Panc1 (cell line): ENCODE measurements at regions not wholly inside any gene's neighbourhood (a gene's known extent, or its start where the extent isn't known, plus 50 kb on each side); places are given as distances from the start of the nearest gene placed in this dataset.

Experiments used
- ATAC-seq: fragments of 200-7000 bp; cut with Tn5 transposase; 2 replicates; pipeline ENCODE4 v1.9.1; 2020; ENCODE audit warnings: mild to moderate bottlenecking, moderate library complexity
- BruUV-seq: library from RNA; stranded (reverse); fragments of 400-500 nt; replicated peaks from 2 replicates; lab custom pipeline; 2021; lab: Mats Ljungman, UMichigan
- CTCF ChIA-PET: fragments of 300-600 bp; sonication (Branson Sonifier 250); formaldehyde crosslinking; loops from one replicate; lab custom pipeline; 2022; ENCODE audit warnings: antibody characterized with exemption; lab: Charles Lee
- POLR2A ChIA-PET: fragments of 300-600 bp; sonication (Branson Sonifier 250); formaldehyde crosslinking; loops from one replicate; lab custom pipeline; 2022; ENCODE audit warnings: antibody characterized with exemption; lab: Charles Lee
- DNase-seq: peaks from one replicate; pipeline ENCODE4 v3.0.0-alpha.2; 2010; ENCODE audit warnings: low read depth, low spot score
- H3K27ac ChIP-seq: 2 replicates; pipeline ENCODE4 v1.5.1; 2011; ENCODE audit warnings: mild to moderate bottlenecking, low read length, inconsistent platforms
- H3K27me3 ChIP-seq: fragments of 200-500 bp; sonication (Bioruptor generic); 2 replicates; pipeline ENCODE4 v1.6.0; 2014; ENCODE audit warnings: low read length, inconsistent platforms; ENCODE audit not compliant: control insufficient read depth, insufficient read depth
- H3K36me3 ChIP-seq: fragments of 200-500 bp; sonication (Bioruptor generic); 2 replicates; pipeline ENCODE4 v1.5.1; 2014; ENCODE audit warnings: inconsistent platforms, mild to moderate bottlenecking, low read length, moderate library complexity; ENCODE audit not compliant: control insufficient read depth, insufficient read depth
- H3K4me1 ChIP-seq: 2 replicates; pipeline ENCODE4 v1.5.1; 2011; ENCODE audit warnings: inconsistent platforms, mild to moderate bottlenecking, low read length, moderate library complexity; ENCODE audit not compliant: control insufficient read depth, insufficient read depth
- H3K4me3 ChIP-seq, 2 experiments: 2 replicates each; pipeline ENCODE4 v1.5.1; 2011 to 2012; ENCODE audit warnings: low read depth in 2 of 2, low read length in 2 of 2, mild to moderate bottlenecking in 2 of 2, inconsistent platforms in 1 of 2, moderate library complexity in 1 of 2
- H3K9me3 ChIP-seq: fragments of 200-500 bp; sonication (Bioruptor generic); 2 replicates; pipeline ENCODE4 v1.5.1; 2014; ENCODE audit warnings: low read depth, mild to moderate bottlenecking, inconsistent platforms, low read length, moderate library complexity; ENCODE audit not compliant: control insufficient read depth, insufficient read depth
- POLR2AphosphoS5 ChIP-seq: IDR thresholded peaks from 2 replicates; pipeline ENCODE4 v1.6.1; 2012; ENCODE audit warnings: mild to moderate bottlenecking, low read depth, low read length, moderate library complexity
- SIN3A ChIP-seq: IDR thresholded peaks from 2 replicates; pipeline ENCODE4 v1.6.1; 2012; ENCODE audit warnings: low read depth, mild to moderate bottlenecking, low read length, moderate library complexity, borderline replicate concordance; ENCODE audit not compliant: insufficient read depth
- TCF7L2 ChIP-seq: IDR thresholded peaks from 2 replicates; pipeline ENCODE4 v1.6.1; 2011; ENCODE audit warnings: mild to moderate bottlenecking, low read depth, low read length, inconsistent platforms
- in situ Hi-C: cut with HindIII; loops from 2 replicates; pipeline ENCODE4 v1.10.0; 2016; ENCODE audit warnings: low sequenced_read_pairs, low pct_unique_long_range_greater_than_20kb
- intact Hi-C: fragments of 100-400 bp; cut with micrococcal nuclease; formaldehyde crosslinking; loops from one replicate; pipeline ENCODE4 v1.10.0; 2022; ENCODE audit not compliant: unreplicated experiment
- TF ChIP-seq, protein P1 (sequence below), 2 experiments: IDR thresholded peaks; 2 replicates each; pipeline ENCODE4 v1.6.1; 2011 to 2012; ENCODE audit warnings: low read depth in 2 of 2, control low read depth in 1 of 2, low read length in 1 of 2, mild to moderate bottlenecking in 1 of 2, moderate library complexity in 1 of 2; ENCODE audit not compliant: insufficient read depth in 1 of 2
- TF ChIP-seq, protein P2 (sequence below): fragments of 450-650 bp; IDR thresholded peaks from 2 replicates; pipeline ENCODE4 v1.5.1; 2017; ENCODE audit warnings: mild to moderate bottlenecking

GRCh38 chr12:90832427-90832826 lies 122.5 kb downstream of the CCER1 start:
- H3K27ac ChIP-seq: no peak overlapping the region
- TF ChIP-seq TCF7L2: no peak
- TF ChIP-seq SIN3A: no peak
- no peak for TF ChIP-seq POLR2AphosphoS5
- TF ChIP-seq, protein P1, sequence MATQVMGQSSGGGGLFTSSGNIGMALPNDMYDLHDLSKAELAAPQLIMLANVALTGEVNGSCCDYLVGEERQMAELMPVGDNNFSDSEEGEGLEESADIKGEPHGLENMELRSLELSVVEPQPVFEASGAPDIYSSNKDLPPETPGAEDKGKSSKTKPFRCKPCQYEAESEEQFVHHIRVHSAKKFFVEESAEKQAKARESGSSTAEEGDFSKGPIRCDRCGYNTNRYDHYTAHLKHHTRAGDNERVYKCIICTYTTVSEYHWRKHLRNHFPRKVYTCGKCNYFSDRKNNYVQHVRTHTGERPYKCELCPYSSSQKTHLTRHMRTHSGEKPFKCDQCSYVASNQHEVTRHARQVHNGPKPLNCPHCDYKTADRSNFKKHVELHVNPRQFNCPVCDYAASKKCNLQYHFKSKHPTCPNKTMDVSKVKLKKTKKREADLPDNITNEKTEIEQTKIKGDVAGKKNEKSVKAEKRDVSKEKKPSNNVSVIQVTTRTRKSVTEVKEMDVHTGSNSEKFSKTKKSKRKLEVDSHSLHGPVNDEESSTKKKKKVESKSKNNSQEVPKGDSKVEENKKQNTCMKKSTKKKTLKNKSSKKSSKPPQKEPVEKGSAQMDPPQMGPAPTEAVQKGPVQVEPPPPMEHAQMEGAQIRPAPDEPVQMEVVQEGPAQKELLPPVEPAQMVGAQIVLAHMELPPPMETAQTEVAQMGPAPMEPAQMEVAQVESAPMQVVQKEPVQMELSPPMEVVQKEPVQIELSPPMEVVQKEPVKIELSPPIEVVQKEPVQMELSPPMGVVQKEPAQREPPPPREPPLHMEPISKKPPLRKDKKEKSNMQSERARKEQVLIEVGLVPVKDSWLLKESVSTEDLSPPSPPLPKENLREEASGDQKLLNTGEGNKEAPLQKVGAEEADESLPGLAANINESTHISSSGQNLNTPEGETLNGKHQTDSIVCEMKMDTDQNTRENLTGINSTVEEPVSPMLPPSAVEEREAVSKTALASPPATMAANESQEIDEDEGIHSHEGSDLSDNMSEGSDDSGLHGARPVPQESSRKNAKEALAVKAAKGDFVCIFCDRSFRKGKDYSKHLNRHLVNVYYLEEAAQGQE (IDR thresholded peaks at IDR 0.05; ENCODE audit: insufficient read depth in 1 of 2, low read depth in 2 of 2, low read length in 1 of 2): no peak
- TF ChIP-seq, protein P2, sequence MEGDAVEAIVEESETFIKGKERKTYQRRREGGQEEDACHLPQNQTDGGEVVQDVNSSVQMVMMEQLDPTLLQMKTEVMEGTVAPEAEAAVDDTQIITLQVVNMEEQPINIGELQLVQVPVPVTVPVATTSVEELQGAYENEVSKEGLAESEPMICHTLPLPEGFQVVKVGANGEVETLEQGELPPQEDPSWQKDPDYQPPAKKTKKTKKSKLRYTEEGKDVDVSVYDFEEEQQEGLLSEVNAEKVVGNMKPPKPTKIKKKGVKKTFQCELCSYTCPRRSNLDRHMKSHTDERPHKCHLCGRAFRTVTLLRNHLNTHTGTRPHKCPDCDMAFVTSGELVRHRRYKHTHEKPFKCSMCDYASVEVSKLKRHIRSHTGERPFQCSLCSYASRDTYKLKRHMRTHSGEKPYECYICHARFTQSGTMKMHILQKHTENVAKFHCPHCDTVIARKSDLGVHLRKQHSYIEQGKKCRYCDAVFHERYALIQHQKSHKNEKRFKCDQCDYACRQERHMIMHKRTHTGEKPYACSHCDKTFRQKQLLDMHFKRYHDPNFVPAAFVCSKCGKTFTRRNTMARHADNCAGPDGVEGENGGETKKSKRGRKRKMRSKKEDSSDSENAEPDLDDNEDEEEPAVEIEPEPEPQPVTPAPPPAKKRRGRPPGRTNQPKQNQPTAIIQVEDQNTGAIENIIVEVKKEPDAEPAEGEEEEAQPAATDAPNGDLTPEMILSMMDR: no peak
- in situ Hi-C loops (no loop called here), intact Hi-C loops (no loop called here)
- no TSS peak for BruUV-seq
- ChIA-PET CTCF (no interaction called here), POLR2A (no interaction called here)
- no peaks in the 10 kb centered on the region for H3K27me3 ChIP-seq
- ATAC-seq: no peak
- H3K4me3 ChIP-seq: no peak overlapping the region
- H3K9me3 ChIP-seq: no peaks in the 10 kb centered on the region
- DNase-seq: no peak
- no peaks in the 10 kb centered on the region for H3K36me3 ChIP-seq
- no peaks in the 10 kb centered on the region; the same call in 1 of the 2 replicates for H3K4me1 ChIP-seq

DNA sequence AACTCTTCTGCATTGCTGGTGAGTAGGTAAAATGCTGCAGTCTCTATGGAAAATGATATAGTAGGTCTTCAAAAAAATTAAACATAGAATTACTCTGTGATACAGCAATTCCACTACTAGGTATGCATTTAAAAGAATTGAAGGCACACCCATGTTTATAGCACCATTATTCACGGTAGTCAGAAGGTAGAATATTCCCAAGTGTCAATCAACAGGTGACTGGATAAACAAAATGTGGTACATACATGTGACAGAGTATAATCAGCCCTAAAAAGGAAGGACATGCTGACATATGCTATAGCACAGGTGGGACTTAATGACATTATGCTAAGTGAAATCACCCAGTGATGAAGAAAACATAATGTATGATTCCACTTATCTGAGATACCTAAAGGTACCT lies 123.3 kb downstream of the CCER1 start:
- TF ChIP-seq, protein P2: no peak
- no peak for TF ChIP-seq SIN3A
- no peak for TF ChIP-seq POLR2AphosphoS5
- no peak for TF ChIP-seq TCF7L2
- TF ChIP-seq, protein P1 (IDR thresholded peaks at IDR 0.05; ENCODE audit: insufficient read depth in 1 of 2, low read depth in 2 of 2, low read length in 1 of 2): no peak
- ChIA-PET POLR2A (no interaction called here), CTCF (no interaction called here)
- DNase-seq (no peak), ATAC-seq (no peak)
- in situ Hi-C loops: no loop called here
- no peaks in the 10 kb centered on the region; the same call in 1 of the 2 replicates for H3K4me1 ChIP-seq
- intact Hi-C loops: no loop called here
- no peaks in the 10 kb centered on the region for H3K9me3 ChIP-seq
- BruUV-seq: no TSS peak
- no peaks in the 10 kb centered on the region for H3K36me3 ChIP-seq
- no peak overlapping the region for H3K4me3 ChIP-seq
- H3K27me3 ChIP-seq: no peaks in the 10 kb centered on the region
- H3K27ac ChIP-seq: no peak overlapping the region
